ENCODE measurements at regions not wholly inside any gene's neighbourhood (a gene's known extent, or its start where the extent isn't known, plus 50 kb on each side); places are given as distances from the start of the nearest gene placed in this dataset.

DNA sequence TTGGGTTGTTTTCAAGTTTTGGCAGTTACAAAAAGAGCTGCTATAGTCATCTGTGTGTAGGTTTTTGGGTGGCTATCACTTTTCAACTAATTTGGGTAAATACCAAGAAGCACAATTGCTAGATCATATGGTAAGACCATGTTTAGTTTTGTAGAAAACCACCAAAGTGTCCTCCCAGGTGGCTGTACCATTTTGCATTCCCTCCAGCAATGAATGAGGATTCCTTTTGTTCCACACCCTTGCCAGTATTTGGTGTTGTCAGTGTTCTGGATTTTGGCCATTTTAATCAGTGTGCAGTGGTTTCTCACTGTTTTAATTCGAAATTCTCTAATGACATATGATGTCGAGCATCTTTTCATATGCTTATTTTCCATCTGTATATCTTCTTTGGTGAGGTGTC lies 457.5 kb upstream of the ARID1B start:
- Histone ChIP-seq H3K27ac (replicated peaks) (no peak overlapping the region), H3K27me3 (ENCODE audit: insufficient read depth, poor library complexity, severe bottlenecking) (no peaks in the 10 kb centered on the region), H3K4me3 (replicated peaks; ENCODE audit: insufficient read depth, low read length) (no peak overlapping the region)
- no peak for TF ChIP-seq POLR2AphosphoS5 (IDR thresholded peaks at IDR 0.05; ENCODE audit: low read depth)
- TF ChIP-seq, protein P1, sequence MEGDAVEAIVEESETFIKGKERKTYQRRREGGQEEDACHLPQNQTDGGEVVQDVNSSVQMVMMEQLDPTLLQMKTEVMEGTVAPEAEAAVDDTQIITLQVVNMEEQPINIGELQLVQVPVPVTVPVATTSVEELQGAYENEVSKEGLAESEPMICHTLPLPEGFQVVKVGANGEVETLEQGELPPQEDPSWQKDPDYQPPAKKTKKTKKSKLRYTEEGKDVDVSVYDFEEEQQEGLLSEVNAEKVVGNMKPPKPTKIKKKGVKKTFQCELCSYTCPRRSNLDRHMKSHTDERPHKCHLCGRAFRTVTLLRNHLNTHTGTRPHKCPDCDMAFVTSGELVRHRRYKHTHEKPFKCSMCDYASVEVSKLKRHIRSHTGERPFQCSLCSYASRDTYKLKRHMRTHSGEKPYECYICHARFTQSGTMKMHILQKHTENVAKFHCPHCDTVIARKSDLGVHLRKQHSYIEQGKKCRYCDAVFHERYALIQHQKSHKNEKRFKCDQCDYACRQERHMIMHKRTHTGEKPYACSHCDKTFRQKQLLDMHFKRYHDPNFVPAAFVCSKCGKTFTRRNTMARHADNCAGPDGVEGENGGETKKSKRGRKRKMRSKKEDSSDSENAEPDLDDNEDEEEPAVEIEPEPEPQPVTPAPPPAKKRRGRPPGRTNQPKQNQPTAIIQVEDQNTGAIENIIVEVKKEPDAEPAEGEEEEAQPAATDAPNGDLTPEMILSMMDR (IDR thresholded peaks at IDR 0.05; ENCODE audit: insufficient read depth, low read length): no peak
- TF ChIP-seq, protein P2, sequence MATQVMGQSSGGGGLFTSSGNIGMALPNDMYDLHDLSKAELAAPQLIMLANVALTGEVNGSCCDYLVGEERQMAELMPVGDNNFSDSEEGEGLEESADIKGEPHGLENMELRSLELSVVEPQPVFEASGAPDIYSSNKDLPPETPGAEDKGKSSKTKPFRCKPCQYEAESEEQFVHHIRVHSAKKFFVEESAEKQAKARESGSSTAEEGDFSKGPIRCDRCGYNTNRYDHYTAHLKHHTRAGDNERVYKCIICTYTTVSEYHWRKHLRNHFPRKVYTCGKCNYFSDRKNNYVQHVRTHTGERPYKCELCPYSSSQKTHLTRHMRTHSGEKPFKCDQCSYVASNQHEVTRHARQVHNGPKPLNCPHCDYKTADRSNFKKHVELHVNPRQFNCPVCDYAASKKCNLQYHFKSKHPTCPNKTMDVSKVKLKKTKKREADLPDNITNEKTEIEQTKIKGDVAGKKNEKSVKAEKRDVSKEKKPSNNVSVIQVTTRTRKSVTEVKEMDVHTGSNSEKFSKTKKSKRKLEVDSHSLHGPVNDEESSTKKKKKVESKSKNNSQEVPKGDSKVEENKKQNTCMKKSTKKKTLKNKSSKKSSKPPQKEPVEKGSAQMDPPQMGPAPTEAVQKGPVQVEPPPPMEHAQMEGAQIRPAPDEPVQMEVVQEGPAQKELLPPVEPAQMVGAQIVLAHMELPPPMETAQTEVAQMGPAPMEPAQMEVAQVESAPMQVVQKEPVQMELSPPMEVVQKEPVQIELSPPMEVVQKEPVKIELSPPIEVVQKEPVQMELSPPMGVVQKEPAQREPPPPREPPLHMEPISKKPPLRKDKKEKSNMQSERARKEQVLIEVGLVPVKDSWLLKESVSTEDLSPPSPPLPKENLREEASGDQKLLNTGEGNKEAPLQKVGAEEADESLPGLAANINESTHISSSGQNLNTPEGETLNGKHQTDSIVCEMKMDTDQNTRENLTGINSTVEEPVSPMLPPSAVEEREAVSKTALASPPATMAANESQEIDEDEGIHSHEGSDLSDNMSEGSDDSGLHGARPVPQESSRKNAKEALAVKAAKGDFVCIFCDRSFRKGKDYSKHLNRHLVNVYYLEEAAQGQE (IDR thresholded peaks at IDR 0.05; ENCODE audit: insufficient replicate concordance, low read depth): no peak
- TF ChIP-seq GABPA (IDR thresholded peaks at IDR 0.05; ENCODE audit: low read depth): no peak
- no peak for TF ChIP-seq SPI1 (IDR thresholded peaks at IDR 0.05; ENCODE audit: borderline replicate concordance, low read depth)
- DNase-seq (ENCODE audit: low read depth in 1 of 2, low spot score in 1 of 2): no peak

DNA sequence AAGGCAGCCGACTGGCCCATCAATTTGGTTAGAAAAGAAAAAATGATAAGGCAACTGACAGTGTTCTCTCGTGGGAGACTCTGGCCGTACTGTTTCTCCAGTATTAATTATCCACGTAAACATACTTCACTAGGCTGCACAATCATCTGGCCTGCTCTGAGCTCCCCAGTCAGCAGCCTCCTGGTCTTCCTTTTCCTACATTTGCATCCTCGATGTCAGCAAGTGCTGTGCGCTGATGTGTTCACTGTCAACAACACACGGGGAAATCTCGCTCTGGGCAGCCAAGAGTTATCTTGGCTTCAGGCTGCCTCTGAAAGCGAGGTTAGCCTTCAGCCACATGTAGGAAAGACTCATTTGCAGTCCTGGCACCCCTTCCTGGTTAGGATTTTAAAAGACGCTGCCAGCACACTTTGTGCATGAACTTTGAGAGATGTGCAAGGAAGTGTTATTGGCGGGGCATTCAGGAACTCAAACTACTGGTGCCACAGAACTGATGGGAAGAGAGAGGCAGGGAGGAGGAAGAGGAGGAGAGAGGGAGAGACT lies 460.5 kb upstream of the ARID1B start:
- no peak overlapping the region for H3K4me3 ChIP-seq (replicated peaks; ENCODE audit: insufficient read depth, low read length)
- H3K27ac ChIP-seq (replicated peaks): no peak overlapping the region
- DNase-seq (ENCODE audit: low read depth in 1 of 2, low spot score in 1 of 2): no peak
- TF ChIP-seq POLR2AphosphoS5 (IDR thresholded peaks at IDR 0.05; ENCODE audit: low read depth): no peak
- TF ChIP-seq SPI1 (IDR thresholded peaks at IDR 0.05; ENCODE audit: borderline replicate concordance, low read depth): no peak
- TF ChIP-seq, protein P2 (IDR thresholded peaks at IDR 0.05; ENCODE audit: insufficient replicate concordance, low read depth): no peak
- TF ChIP-seq GABPA (IDR thresholded peaks at IDR 0.05; ENCODE audit: low read depth): no peak
- TF ChIP-seq, protein P1 (IDR thresholded peaks at IDR 0.05; ENCODE audit: insufficient read depth, low read length): no peak
- H3K27me3 ChIP-seq (ENCODE audit: insufficient read depth, poor library complexity, severe bottlenecking): no peaks in the 10 kb centered on the region

DNA sequence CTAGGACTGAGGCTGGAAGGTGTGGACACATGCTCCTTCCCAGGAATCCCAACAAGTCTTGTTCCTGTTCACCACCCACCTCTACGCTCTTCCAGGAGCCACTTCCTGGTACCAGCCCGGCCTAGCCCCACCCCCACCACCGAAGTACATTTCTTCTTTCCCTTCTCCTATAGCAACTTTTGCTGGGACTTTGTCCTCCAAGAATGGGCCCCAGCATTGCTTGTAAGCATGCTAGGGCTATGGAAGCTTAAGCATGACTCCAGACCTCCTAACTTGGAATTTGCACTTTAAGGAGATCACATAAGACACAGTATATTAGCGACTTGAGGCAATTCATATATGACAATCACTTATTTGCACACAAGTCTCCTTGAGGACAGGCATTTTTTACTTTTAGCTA lies 462.0 kb upstream of the ARID1B start:
- H3K27ac ChIP-seq (replicated peaks): no peak overlapping the region
- TF ChIP-seq POLR2AphosphoS5 (IDR thresholded peaks at IDR 0.05; ENCODE audit: low read depth): no peak
- no peak for TF ChIP-seq SPI1 (IDR thresholded peaks at IDR 0.05; ENCODE audit: borderline replicate concordance, low read depth)
- TF ChIP-seq GABPA (IDR thresholded peaks at IDR 0.05; ENCODE audit: low read depth): no peak
- TF ChIP-seq, protein P1 (IDR thresholded peaks at IDR 0.05; ENCODE audit: insufficient read depth, low read length): no peak
- TF ChIP-seq, protein P2 (IDR thresholded peaks at IDR 0.05; ENCODE audit: insufficient replicate concordance, low read depth): no peak
- H3K4me3 ChIP-seq (replicated peaks; ENCODE audit: insufficient read depth, low read length): no peak overlapping the region
- no peaks in the 10 kb centered on the region for H3K27me3 ChIP-seq (ENCODE audit: insufficient read depth, poor library complexity, severe bottlenecking)
- no peak for DNase-seq (ENCODE audit: low read depth in 1 of 2, low spot score in 1 of 2)
